ENCODE measurements at regions not wholly inside any gene's neighbourhood (a gene's known extent, or its start where the extent isn't known, plus 50 kb on each side); places are given as distances from the start of the nearest gene placed in this dataset.
"Not testable (repeated sequence)": the region's sequence is repeated elsewhere in the genome, so short reads cannot be mapped to it uniquely, and the experiment has no call there.

GRCh38 chr5:117732264-117732663, 1157.6 kb upstream of the SEMA6A start:
- Histone ChIP-seq H3K9ac (ENCODE audit: low read length) (no peak overlapping the region), H3K9me3 (ENCODE audit: control insufficient read depth, low read depth, low read length) (no peaks in the 10 kb centered on the region), H3K27ac (ENCODE audit: low read length) (no peak overlapping the region), H3K27me3 (ENCODE audit: control insufficient read depth, insufficient read depth, low read length) (no peaks in the 10 kb centered on the region), H3K36me3 (ENCODE audit: control insufficient read depth, low read depth, low read length) (no peaks in the 10 kb centered on the region), H3K4me3 (ENCODE audit: low read length) (no peak overlapping the region), H3K4me1 (ENCODE audit: control insufficient read depth, low read depth, low read length) (no peaks in the 10 kb centered on the region)

DNA sequence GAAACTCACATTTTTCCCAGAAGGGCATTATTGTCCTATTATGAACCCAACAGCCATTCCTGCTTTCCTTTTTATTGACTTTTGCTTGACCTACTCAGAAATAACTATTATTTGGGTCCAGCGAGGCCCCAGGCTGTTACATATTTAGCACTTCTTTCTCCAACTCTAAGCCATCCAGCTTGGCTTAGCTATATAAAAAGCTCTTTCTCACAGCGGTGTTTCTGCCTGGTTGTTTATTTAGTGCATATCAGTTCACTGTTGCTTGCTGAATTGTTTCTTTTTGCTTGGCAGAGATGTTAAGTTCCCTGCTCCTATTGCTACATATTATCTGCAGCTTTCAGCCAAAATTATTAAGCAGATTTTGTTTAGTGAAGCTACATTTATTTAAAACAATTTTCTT, 1156.8 kb upstream of the SEMA6A start:
- H3K4me1 ChIP-seq (ENCODE audit: control insufficient read depth, low read depth, low read length), result no peaks in the 10 kb centered on the region
- H3K27me3 ChIP-seq (ENCODE audit: control insufficient read depth, insufficient read depth, low read length), result no peaks in the 10 kb centered on the region
- no peak overlapping the region for H3K9ac ChIP-seq (ENCODE audit: low read length)
- no peaks in the 10 kb centered on the region for H3K9me3 ChIP-seq (ENCODE audit: control insufficient read depth, low read depth, low read length)
- no peak overlapping the region for H3K4me3 ChIP-seq (ENCODE audit: low read length)
- H3K36me3 ChIP-seq (ENCODE audit: control insufficient read depth, low read depth, low read length), result no peaks in the 10 kb centered on the region
- no peak overlapping the region for H3K27ac ChIP-seq (ENCODE audit: low read length)

DNA sequence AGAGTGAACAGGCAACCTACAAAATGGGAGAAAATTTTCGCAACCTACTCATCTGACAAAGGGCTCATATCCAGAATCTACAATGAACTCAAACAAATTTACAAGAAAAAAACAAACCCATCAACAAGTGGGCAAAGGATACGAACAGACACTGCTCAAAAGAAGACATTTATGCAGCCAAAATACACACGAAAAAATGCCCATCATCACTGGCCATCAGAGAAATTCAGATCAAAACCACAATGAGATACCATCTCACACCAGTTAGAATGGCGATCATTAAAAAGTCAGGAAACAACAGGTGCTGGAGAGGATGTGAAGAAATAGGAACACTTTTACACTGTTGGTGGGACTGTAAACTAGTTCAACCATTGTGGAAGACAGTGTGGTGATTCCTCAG, 1146.2 kb upstream of the SEMA6A start:
- H3K4me3 ChIP-seq (ENCODE audit: low read length); H3K9ac ChIP-seq (ENCODE audit: low read length); H3K36me3 ChIP-seq (ENCODE audit: control insufficient read depth, low read depth, low read length); H3K27me3 ChIP-seq (ENCODE audit: control insufficient read depth, insufficient read depth, low read length); H3K9me3 ChIP-seq (ENCODE audit: control insufficient read depth, low read depth, low read length); H3K27ac ChIP-seq (ENCODE audit: low read length); H3K4me1 ChIP-seq (ENCODE audit: control insufficient read depth, low read depth, low read length): not testable (repeated sequence)

DNA sequence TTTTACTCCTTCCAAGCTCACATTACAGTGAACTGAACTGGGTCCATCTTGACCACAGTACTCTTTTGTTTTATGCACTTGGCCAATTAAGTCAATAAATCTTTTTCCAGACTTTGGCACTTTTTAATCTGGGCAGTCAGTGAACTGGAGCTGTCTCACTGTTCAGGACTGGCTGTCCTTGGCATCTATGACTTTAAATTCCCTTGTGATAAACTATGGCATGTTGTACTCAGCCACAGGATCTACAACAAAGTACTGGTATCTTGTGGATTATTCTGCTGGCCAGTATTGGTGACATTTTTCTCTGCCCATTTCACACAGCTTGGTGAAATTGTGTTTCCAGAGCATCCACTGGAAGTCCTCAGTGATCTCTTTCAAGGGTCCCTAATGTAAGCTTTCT, 1144.8 kb upstream of the SEMA6A start:
- H3K27ac ChIP-seq (ENCODE audit: low read length), result no peak overlapping the region
- no peak overlapping the region for H3K4me3 ChIP-seq (ENCODE audit: low read length)
- H3K27me3 ChIP-seq (ENCODE audit: control insufficient read depth, insufficient read depth, low read length), result no peaks in the 10 kb centered on the region
- peaks cover 4% of the 10 kb centered on the region for H3K9me3 ChIP-seq (ENCODE audit: control insufficient read depth, low read depth, low read length)
- no peak overlapping the region for H3K9ac ChIP-seq (ENCODE audit: low read length)
- no peaks in the 10 kb centered on the region for H3K4me1 ChIP-seq (ENCODE audit: control insufficient read depth, low read depth, low read length)
- H3K36me3 ChIP-seq (ENCODE audit: control insufficient read depth, low read depth, low read length), result no peaks in the 10 kb centered on the region

GRCh38 chr5:117713585-117714198, 1139.1 kb upstream of the SEMA6A start:
- H3K4me3 ChIP-seq (ENCODE audit: low read length), result no peak overlapping the region
- H3K36me3 ChIP-seq (ENCODE audit: control insufficient read depth, low read depth, low read length), result no peaks in the 10 kb centered on the region
- peaks cover 37% of the 10 kb centered on the region for H3K9me3 ChIP-seq (ENCODE audit: control insufficient read depth, low read depth, low read length)
- no peaks in the 10 kb centered on the region for H3K4me1 ChIP-seq (ENCODE audit: control insufficient read depth, low read depth, low read length)
- H3K27me3 ChIP-seq (ENCODE audit: control insufficient read depth, insufficient read depth, low read length), result no peaks in the 10 kb centered on the region
- no peak overlapping the region for H3K9ac ChIP-seq (ENCODE audit: low read length)
- no peak overlapping the region for H3K27ac ChIP-seq (ENCODE audit: low read length)

DNA sequence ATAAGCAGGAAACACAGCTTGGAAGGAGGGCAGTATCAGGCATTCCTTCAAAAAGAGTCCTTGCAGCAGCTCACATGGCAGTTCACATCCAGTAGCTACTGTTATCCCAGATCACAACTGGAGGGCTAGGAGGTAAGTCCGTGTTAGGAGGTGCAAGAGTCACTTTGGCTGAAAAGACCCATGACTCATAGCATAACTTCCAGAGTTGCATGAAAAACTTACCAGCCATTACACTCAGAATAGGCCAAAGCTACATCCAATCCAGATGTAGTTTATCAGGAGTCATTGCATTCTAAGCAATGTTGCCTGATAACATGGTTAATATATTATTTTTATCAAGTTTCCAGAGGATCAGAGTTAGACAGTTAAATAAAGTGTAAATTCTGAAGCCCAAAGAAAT, 1126.4 kb upstream of the SEMA6A start:
- no peaks in the 10 kb centered on the region for H3K27me3 ChIP-seq (ENCODE audit: control insufficient read depth, insufficient read depth, low read length)
- no peak overlapping the region for H3K9ac ChIP-seq (ENCODE audit: low read length)
- no peak overlapping the region for H3K4me3 ChIP-seq (ENCODE audit: low read length)
- H3K36me3 ChIP-seq (ENCODE audit: control insufficient read depth, low read depth, low read length), result no peaks in the 10 kb centered on the region
- no peaks in the 10 kb centered on the region for H3K9me3 ChIP-seq (ENCODE audit: control insufficient read depth, low read depth, low read length)
- no peak overlapping the region for H3K27ac ChIP-seq (ENCODE audit: low read length)
- H3K4me1 ChIP-seq (ENCODE audit: control insufficient read depth, low read depth, low read length), result no peaks in the 10 kb centered on the region

DNA sequence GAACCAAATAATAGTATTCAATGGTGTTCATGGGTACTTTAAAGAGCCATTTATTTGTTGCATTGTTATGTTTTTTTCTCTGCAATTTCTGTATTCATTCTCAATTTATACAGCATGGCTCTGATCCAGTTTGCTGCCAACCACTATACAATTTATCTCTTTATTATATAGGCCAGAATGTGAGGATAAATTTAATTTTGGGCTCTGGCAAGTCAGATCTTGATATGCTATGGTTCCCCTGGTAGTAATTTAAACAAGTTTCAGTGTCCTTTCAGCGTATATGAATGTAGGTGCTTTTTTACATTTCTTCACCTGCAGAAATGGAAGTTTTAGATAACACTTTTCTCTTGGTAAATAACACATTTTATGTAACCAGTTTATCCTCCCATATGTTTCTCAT, 1118.0 kb upstream of the SEMA6A start:
- Histone ChIP-seq H3K27me3 (ENCODE audit: control insufficient read depth, insufficient read depth, low read length) (no peaks in the 10 kb centered on the region), H3K4me1 (ENCODE audit: control insufficient read depth, low read depth, low read length) (no peaks in the 10 kb centered on the region), H3K36me3 (ENCODE audit: control insufficient read depth, low read depth, low read length) (no peaks in the 10 kb centered on the region), H3K9me3 (ENCODE audit: control insufficient read depth, low read depth, low read length) (no peaks in the 10 kb centered on the region), H3K9ac (ENCODE audit: low read length) (no peak overlapping the region), H3K27ac (ENCODE audit: low read length) (no peak overlapping the region), H3K4me3 (ENCODE audit: low read length) (no peak overlapping the region)

- no peaks in the 10 kb centered on the region for H3K36me3 ChIP-seq (ENCODE audit: control insufficient read depth, low read depth, low read length)
- H3K4me3 ChIP-seq (ENCODE audit: low read length), result no peak overlapping the region
- H3K9ac ChIP-seq (ENCODE audit: low read length), result no peak overlapping the region
- H3K27ac ChIP-seq (ENCODE audit: low read length), result no peak overlapping the region
- H3K9me3 ChIP-seq (ENCODE audit: control insufficient read depth, low read depth, low read length), result no peaks in the 10 kb centered on the region
- H3K4me1 ChIP-seq (ENCODE audit: control insufficient read depth, low read depth, low read length), result no peaks in the 10 kb centered on the region
- H3K27me3 ChIP-seq (ENCODE audit: control insufficient read depth, insufficient read depth, low read length), result no peaks in the 10 kb centered on the region
Measured at GRCh38 chr5:117691081-117691870, 1116.7 kb upstream of the SEMA6A start.

- H3K9ac ChIP-seq (ENCODE audit: low read length), result no peak overlapping the region
- no peaks in the 10 kb centered on the region for H3K9me3 ChIP-seq (ENCODE audit: control insufficient read depth, low read depth, low read length)
- H3K27ac ChIP-seq (ENCODE audit: low read length), result no peak overlapping the region
- H3K4me1 ChIP-seq (ENCODE audit: control insufficient read depth, low read depth, low read length), result no peaks in the 10 kb centered on the region
- H3K27me3 ChIP-seq (ENCODE audit: control insufficient read depth, insufficient read depth, low read length), result no peaks in the 10 kb centered on the region
- H3K4me3 ChIP-seq (ENCODE audit: low read length), result no peak overlapping the region
- no peaks in the 10 kb centered on the region for H3K36me3 ChIP-seq (ENCODE audit: control insufficient read depth, low read depth, low read length)
Measured at GRCh38 chr5:117690612-117691011, 1116.0 kb upstream of the SEMA6A start.

DNA sequence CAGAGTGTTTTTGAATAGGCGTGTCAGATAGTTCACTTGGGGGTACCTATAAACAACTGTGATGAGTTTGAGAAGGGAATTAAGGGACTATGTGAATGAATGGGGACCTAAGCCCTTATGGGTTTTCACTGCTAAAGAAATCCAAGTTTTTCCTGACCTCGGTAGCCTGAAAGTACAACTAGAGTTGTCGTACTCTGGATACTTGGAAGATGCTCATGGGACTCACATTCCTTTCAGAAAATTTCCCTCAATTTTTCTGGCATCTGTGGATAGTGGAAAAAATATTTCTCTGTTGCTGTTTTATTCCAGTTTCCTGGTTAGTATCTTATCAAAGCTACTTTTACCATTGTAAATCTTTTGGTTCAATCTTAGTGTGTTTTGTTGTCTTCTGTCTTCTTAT, 1112.3 kb upstream of the SEMA6A start:
- no peaks in the 10 kb centered on the region for H3K4me1 ChIP-seq (ENCODE audit: control insufficient read depth, low read depth, low read length)
- H3K36me3 ChIP-seq (ENCODE audit: control insufficient read depth, low read depth, low read length), result no peaks in the 10 kb centered on the region
- no peaks in the 10 kb centered on the region for H3K27me3 ChIP-seq (ENCODE audit: control insufficient read depth, insufficient read depth, low read length)
- H3K9me3 ChIP-seq (ENCODE audit: control insufficient read depth, low read depth, low read length), result no peaks in the 10 kb centered on the region
- no peak overlapping the region for H3K27ac ChIP-seq (ENCODE audit: low read length)
- no peak overlapping the region for H3K4me3 ChIP-seq (ENCODE audit: low read length)
- H3K9ac ChIP-seq (ENCODE audit: low read length), result no peak overlapping the region

GRCh38 chr5:117682416-117682815, 1107.8 kb upstream of the SEMA6A start:
- H3K27ac ChIP-seq (ENCODE audit: low read length), result no peak overlapping the region

More at GRCh38 chr5:117682416-117682815, 1107.8 kb upstream of the SEMA6A start:
- Histone ChIP-seq H3K9me3 (ENCODE audit: control insufficient read depth, low read depth, low read length) (no peaks in the 10 kb centered on the region), H3K4me1 (ENCODE audit: control insufficient read depth, low read depth, low read length) (no peaks in the 10 kb centered on the region), H3K4me3 (ENCODE audit: low read length) (no peak overlapping the region), H3K9ac (ENCODE audit: low read length) (no peak overlapping the region), H3K27me3 (ENCODE audit: control insufficient read depth, insufficient read depth, low read length) (no peaks in the 10 kb centered on the region), H3K36me3 (ENCODE audit: control insufficient read depth, low read depth, low read length) (no peaks in the 10 kb centered on the region)
